CD4-positive, alpha-beta T cell treated with Interleukin-6 for 4 hours (primary cell): ENCODE measurements at regions not wholly inside any gene's neighbourhood (a gene's known extent, or its start where the extent isn't known, plus 50 kb on each side); places are given as distances from the start of the nearest gene placed in this dataset.

Source experiments
- DNase-seq: peaks from one replicate; pipeline ENCODE4 v3.0.0-alpha.2; 2020; ENCODE audit warnings: mixed read lengths

GRCh38 chr10:90504172-90504571 lies 353.7 kb downstream of the HTR7 start:
- no peak for DNase-seq

GRCh38 chr10:90526721-90527120 lies 331.1 kb downstream of the HTR7 start:
- DNase-seq, result no peak

GRCh38 chr10:90530521-90530920 lies 327.3 kb downstream of the HTR7 start:
- DNase-seq, result no peak

GRCh38 chr10:90557385-90557784 lies 300.5 kb downstream of the HTR7 start:
- no peak for DNase-seq

GRCh38 chr10:90560331-90560730 lies 297.5 kb downstream of the HTR7 start:
- no peak for DNase-seq

- no peak for DNase-seq
Observed at GRCh38 chr10:90561666-90562065, 296.2 kb downstream of the HTR7 start.

- no peak for DNase-seq
Observed at GRCh38 chr10:90571481-90572258, 286.2 kb downstream of the HTR7 start.

GRCh38 chr10:90575125-90575524 lies 282.7 kb downstream of the HTR7 start:
- no peak for DNase-seq

GRCh38 chr10:90577569-90577968 lies 280.3 kb downstream of the HTR7 start:
- DNase-seq, result no peak

- no peak for DNase-seq
Observed at GRCh38 chr10:90579602-90580242, 278.1 kb downstream of the HTR7 start.

- no peak for DNase-seq
Observed at GRCh38 chr10:90583416-90583815, 274.4 kb downstream of the HTR7 start.

- no peak for DNase-seq
Observed at GRCh38 chr10:90587081-90587491, 270.8 kb downstream of the HTR7 start.

- DNase-seq, result no peak
Observed at GRCh38 chr10:90587561-90587960, 270.3 kb downstream of the HTR7 start.

- no peak for DNase-seq
Observed at GRCh38 chr10:90588222-90588621, 269.6 kb downstream of the HTR7 start.

- no peak for DNase-seq
Observed at GRCh38 chr10:90589825-90590224, 268.0 kb downstream of the HTR7 start.

GRCh38 chr10:90591629-90592028 lies 266.2 kb downstream of the HTR7 start:
- DNase-seq, result no peak

- DNase-seq, result no peak
Observed at GRCh38 chr10:90592638-90593302, 265.1 kb downstream of the HTR7 start.

- no peak for DNase-seq
Observed at GRCh38 chr10:90598513-90598912, 259.3 kb downstream of the HTR7 start.

GRCh38 chr10:90602862-90603610 lies 254.8 kb downstream of the HTR7 start:
- DNase-seq, result no peak

- no peak for DNase-seq
Observed at GRCh38 chr10:90604636-90605035, 253.2 kb downstream of the HTR7 start.

GRCh38 chr10:90605506-90605905 lies 252.3 kb downstream of the HTR7 start:
- no peak for DNase-seq

GRCh38 chr10:90612276-90612675 lies 245.6 kb downstream of the HTR7 start:
- no peak for DNase-seq

- DNase-seq, result no peak
Observed at GRCh38 chr10:90614631-90615030, 243.2 kb downstream of the HTR7 start.
